ENCODE measurements at regions not wholly inside any gene's neighbourhood (a gene's known extent, or its start where the extent isn't known, plus 50 kb on each side); places are given as distances from the start of the nearest gene placed in this dataset.

DNA sequence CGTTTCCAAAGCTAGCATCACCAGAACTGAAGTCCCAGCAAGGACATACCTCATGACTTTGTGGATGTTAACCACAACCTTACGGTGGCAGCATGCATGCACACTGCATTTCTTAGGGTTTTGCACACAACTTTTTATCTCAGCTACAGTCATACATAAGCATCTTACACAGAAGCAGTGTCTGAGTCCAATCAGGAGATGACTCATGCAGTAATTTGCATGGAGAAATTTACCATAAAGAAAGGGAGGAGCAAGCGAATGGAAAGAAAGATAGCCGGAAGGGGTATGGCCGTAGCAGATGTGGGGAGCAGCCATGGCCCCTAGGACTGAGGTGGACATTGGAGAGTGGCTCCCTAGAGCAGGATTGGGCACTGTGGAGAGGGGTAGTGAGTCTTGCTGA lies 522.5 kb downstream of the GALR1 start:
- H3K4me2 ChIP-seq (ENCODE audit: insufficient read depth, low read length, poor library complexity, severe bottlenecking), result no peak overlapping the region
- no peak overlapping the region for H2AFZ ChIP-seq (ENCODE audit: low read length)
- no peak overlapping the region for H3K18ac ChIP-seq (ENCODE audit: low read length)
- peaks cover 0 to 3% of the 10 kb centered on the region in 2 donors for H3K9me3 ChIP-seq (replicated peaks in 1 of 2; ENCODE audit: control insufficient read depth in 2 of 2, insufficient read depth in 1 of 2, low read depth in 1 of 2, low read length in 2 of 2)
- H3K27me3 ChIP-seq (ENCODE audit: control insufficient read depth in 3 of 3, insufficient read depth in 3 of 3, low read depth in 1 of 3, low read length in 3 of 3), result no peaks in the 10 kb centered on the region
- H4K91ac ChIP-seq (ENCODE audit: low read depth, low read length, poor library complexity), result no peak overlapping the region
- H2AK5ac ChIP-seq (ENCODE audit: low read depth, low read length), result no peak overlapping the region
- H3K4ac ChIP-seq (ENCODE audit: low read length), result no peak overlapping the region
- WGBS, 2 donors (ENCODE audit: extremely low coverage in 2 of 2, insufficient read length in 2 of 2, insufficient replicate concordance in 1 of 2), result no CpG with 5 or more reads among the region's 5 CpGs
- no peak for DNase-seq (ENCODE audit: low spot score)
- H3K4me3 ChIP-seq (ENCODE audit: low read length in 2 of 2), result no peak overlapping the region
- no peak overlapping the region for H2BK12ac ChIP-seq (ENCODE audit: low read length)
- peaks cover 0 to 2% of the 10 kb centered on the region in 2 donors for H3K4me1 ChIP-seq (ENCODE audit: control insufficient read depth in 2 of 2, insufficient read depth in 1 of 2, low read depth in 1 of 2, low read length in 2 of 2)
- no peak overlapping the region for H4K8ac ChIP-seq (ENCODE audit: low read depth, low read length)
- H3K36me3 ChIP-seq (replicated peaks in 1 of 2; ENCODE audit: control insufficient read depth in 2 of 2, insufficient read depth in 2 of 2, low read length in 2 of 2), result peaks cover 0 to 3% of the 10 kb centered on the region in 2 donors
- no peak overlapping the region for H2BK15ac ChIP-seq (ENCODE audit: low read length)
- no peak overlapping the region for H2BK120ac ChIP-seq (ENCODE audit: low read depth, low read length)
- H2BK5ac ChIP-seq (ENCODE audit: low read length), result no peak overlapping the region
- H3K27ac ChIP-seq (replicated peaks; ENCODE audit: low read length), result no peak overlapping the region
- H3K9ac ChIP-seq (ENCODE audit: low read depth, low read length, poor library complexity), result no peak overlapping the region
- no peaks in the 10 kb centered on the region for H3K79me1 ChIP-seq (ENCODE audit: low read depth, low read length)
- no peak overlapping the region for H3K14ac ChIP-seq (ENCODE audit: low read length)
- no peak overlapping the region for H3K23ac ChIP-seq (ENCODE audit: low read depth, low read length, poor library complexity)

DNA sequence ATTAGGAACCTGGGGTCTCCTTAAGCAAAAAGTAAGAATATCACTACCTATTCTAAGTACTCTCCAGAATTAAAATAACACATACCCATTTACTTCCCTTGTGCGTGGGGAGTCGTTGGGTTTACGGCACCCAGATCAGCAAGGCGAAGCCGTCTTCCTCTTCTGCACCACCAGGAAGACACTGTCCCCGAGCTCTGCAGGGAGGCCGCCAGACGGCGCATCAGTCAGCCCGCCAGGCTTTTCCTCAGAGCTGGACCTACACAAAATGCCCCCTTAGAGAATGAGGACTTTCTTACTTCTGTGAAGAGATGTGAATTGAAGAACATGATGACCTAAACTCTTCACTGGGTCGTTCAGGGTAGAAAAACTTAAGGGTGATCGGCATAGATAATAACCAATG lies 526.5 kb downstream of the GALR1 start:
- no peak overlapping the region for H2BK15ac ChIP-seq (ENCODE audit: low read length)
- no peaks in the 10 kb centered on the region for H3K9me3 ChIP-seq (replicated peaks in 1 of 2; ENCODE audit: control insufficient read depth in 2 of 2, insufficient read depth in 1 of 2, low read depth in 1 of 2, low read length in 2 of 2)
- H3K23ac ChIP-seq (ENCODE audit: low read depth, low read length, poor library complexity), result no peak overlapping the region
- no peak overlapping the region for H2BK5ac ChIP-seq (ENCODE audit: low read length)
- no peak overlapping the region for H4K91ac ChIP-seq (ENCODE audit: low read depth, low read length, poor library complexity)
- H3K14ac ChIP-seq (ENCODE audit: low read length), result no peak overlapping the region
- no peak overlapping the region for H3K4me3 ChIP-seq (ENCODE audit: low read length in 2 of 2)
- H3K36me3 ChIP-seq (replicated peaks in 1 of 2; ENCODE audit: control insufficient read depth in 2 of 2, insufficient read depth in 2 of 2, low read length in 2 of 2), result no peaks in the 10 kb centered on the region
- DNase-seq (ENCODE audit: low spot score), result no peak
- H3K27ac ChIP-seq (replicated peaks; ENCODE audit: low read length), result no peak overlapping the region
- no peaks in the 10 kb centered on the region for H3K4me1 ChIP-seq (ENCODE audit: control insufficient read depth in 2 of 2, insufficient read depth in 1 of 2, low read depth in 1 of 2, low read length in 2 of 2)
- H4K8ac ChIP-seq (ENCODE audit: low read depth, low read length), result no peak overlapping the region
- no peaks in the 10 kb centered on the region for H3K79me1 ChIP-seq (ENCODE audit: low read depth, low read length)
- no peak overlapping the region for H2BK12ac ChIP-seq (ENCODE audit: low read length)
- H3K4me2 ChIP-seq (ENCODE audit: insufficient read depth, low read length, poor library complexity, severe bottlenecking), result no peak overlapping the region
- no peak overlapping the region for H2BK120ac ChIP-seq (ENCODE audit: low read depth, low read length)
- no peaks in the 10 kb centered on the region for H3K27me3 ChIP-seq (ENCODE audit: control insufficient read depth in 3 of 3, insufficient read depth in 3 of 3, low read depth in 1 of 3, low read length in 3 of 3)
- no peak overlapping the region for H3K9ac ChIP-seq (ENCODE audit: low read depth, low read length, poor library complexity)
- no peak overlapping the region for H3K4ac ChIP-seq (ENCODE audit: low read length)
- WGBS, 2 donors (ENCODE audit: extremely low coverage in 2 of 2, insufficient read length in 2 of 2, insufficient replicate concordance in 1 of 2), result no CpG with 5 or more reads among the region's 12 CpGs
- no peak overlapping the region for H3K18ac ChIP-seq (ENCODE audit: low read length)
- H2AFZ ChIP-seq (ENCODE audit: low read length), result no peak overlapping the region
- H2AK5ac ChIP-seq (ENCODE audit: low read depth, low read length), result no peak overlapping the region

DNA sequence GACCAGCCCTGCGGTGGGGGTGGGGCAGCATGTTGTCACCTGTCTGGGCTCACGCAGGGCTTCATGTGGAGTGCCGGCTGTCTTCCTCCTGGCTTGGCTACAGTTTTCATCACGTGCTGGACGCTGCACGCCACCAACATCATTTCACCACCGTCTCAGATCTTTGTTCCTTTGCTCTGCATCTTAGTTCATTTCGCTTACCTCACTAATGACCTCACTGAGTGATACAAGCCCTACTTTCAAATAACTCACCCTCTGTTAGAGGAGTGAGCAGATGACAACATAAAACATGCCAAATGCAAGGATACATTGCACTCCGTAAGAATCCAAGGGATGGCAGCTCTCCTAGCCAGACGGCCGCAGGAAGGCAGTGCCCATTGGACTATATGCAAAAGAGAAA lies 527.5 kb downstream of the GALR1 start:
- WGBS, 2 donors (ENCODE audit: extremely low coverage in 2 of 2, insufficient read length in 2 of 2, insufficient replicate concordance in 1 of 2), result no CpG with 5 or more reads among the region's 11 CpGs
- H3K9ac ChIP-seq (ENCODE audit: low read depth, low read length, poor library complexity), result no peak overlapping the region
- H2AFZ ChIP-seq (ENCODE audit: low read length), result no peak overlapping the region

DNA sequence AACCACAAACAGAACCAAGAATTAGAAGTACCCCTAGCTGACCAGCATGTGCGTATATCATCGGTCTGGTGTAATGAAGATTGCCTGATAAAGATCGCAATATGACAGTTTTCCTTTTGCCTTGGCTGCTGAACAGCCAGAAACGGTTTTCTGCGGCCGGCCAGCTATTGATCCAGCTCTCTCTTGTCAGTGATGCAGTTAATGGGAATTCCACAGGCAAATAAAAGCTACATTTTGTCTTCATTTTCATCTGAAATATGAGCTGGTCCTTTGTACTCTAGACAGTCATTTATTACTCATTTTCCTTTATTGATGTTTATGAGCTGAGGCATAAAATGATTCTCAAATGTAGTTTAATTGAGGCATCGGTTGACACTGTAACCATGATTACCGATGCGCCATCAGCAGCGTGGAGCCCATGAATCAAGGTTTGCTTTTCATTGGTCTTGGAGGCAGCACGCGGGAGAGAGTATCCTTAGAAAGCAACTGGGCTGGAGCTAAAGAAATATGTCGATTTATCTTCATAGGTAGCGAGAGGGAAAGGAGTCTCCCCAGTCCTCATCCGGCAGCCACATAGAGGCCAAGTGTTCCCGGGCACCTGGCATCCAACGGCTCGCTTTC lies 535.2 kb downstream of the GALR1 start:
- H3K27me3 ChIP-seq (ENCODE audit: control insufficient read depth in 3 of 3, insufficient read depth in 3 of 3, low read depth in 1 of 3, low read length in 3 of 3), result no peaks in the 10 kb centered on the region
- no peak overlapping the region for H3K4me3 ChIP-seq (ENCODE audit: low read length in 2 of 2)
- no peak overlapping the region for H2AK5ac ChIP-seq (ENCODE audit: low read depth, low read length)
- no peak overlapping the region for H3K18ac ChIP-seq (ENCODE audit: low read length)
- no peak overlapping the region for H3K4me2 ChIP-seq (ENCODE audit: insufficient read depth, low read length, poor library complexity, severe bottlenecking)
- H2BK5ac ChIP-seq (ENCODE audit: low read length), result no peak overlapping the region
- H3K9ac ChIP-seq (ENCODE audit: low read depth, low read length, poor library complexity), result no peak overlapping the region
- no peak overlapping the region for H2AFZ ChIP-seq (ENCODE audit: low read length)
- no peak overlapping the region for H3K27ac ChIP-seq (replicated peaks; ENCODE audit: low read length)
- no peak overlapping the region for H3K4ac ChIP-seq (ENCODE audit: low read length)
- no peaks in the 10 kb centered on the region for H3K79me1 ChIP-seq (ENCODE audit: low read depth, low read length)
- no peak overlapping the region for H4K8ac ChIP-seq (ENCODE audit: low read depth, low read length)
- no peak overlapping the region for H2BK120ac ChIP-seq (ENCODE audit: low read depth, low read length)
- no peak overlapping the region for H2BK15ac ChIP-seq (ENCODE audit: low read length)
- no peak overlapping the region for H3K14ac ChIP-seq (ENCODE audit: low read length)
- DNase-seq (ENCODE audit: low spot score), result no peak
- no CpG with 5 or more reads among the region's 18 CpGs for WGBS, 2 donors (ENCODE audit: extremely low coverage in 2 of 2, insufficient read length in 2 of 2, insufficient replicate concordance in 1 of 2)
- H3K23ac ChIP-seq (ENCODE audit: low read depth, low read length, poor library complexity), result no peak overlapping the region
- no peak overlapping the region for H2BK12ac ChIP-seq (ENCODE audit: low read length)
- H3K9me3 ChIP-seq (replicated peaks in 1 of 2; ENCODE audit: control insufficient read depth in 2 of 2, insufficient read depth in 1 of 2, low read depth in 1 of 2, low read length in 2 of 2), result no peaks in the 10 kb centered on the region
- no peak overlapping the region for H4K91ac ChIP-seq (ENCODE audit: low read depth, low read length, poor library complexity)
- peaks cover 0 to 7% of the 10 kb centered on the region in 2 donors for H3K4me1 ChIP-seq (ENCODE audit: control insufficient read depth in 2 of 2, insufficient read depth in 1 of 2, low read depth in 1 of 2, low read length in 2 of 2)
- H3K36me3 ChIP-seq (replicated peaks in 1 of 2; ENCODE audit: control insufficient read depth in 2 of 2, insufficient read depth in 2 of 2, low read length in 2 of 2), result no peaks in the 10 kb centered on the region

More for the DNA sequence above, 527.5 kb downstream of the GALR1 start:
- H3K9me3 ChIP-seq (replicated peaks in 1 of 2; ENCODE audit: control insufficient read depth in 2 of 2, insufficient read depth in 1 of 2, low read depth in 1 of 2, low read length in 2 of 2), result no peaks in the 10 kb centered on the region
- no peak overlapping the region for H2BK120ac ChIP-seq (ENCODE audit: low read depth, low read length)
- no peak overlapping the region for H3K4me3 ChIP-seq (ENCODE audit: low read length in 2 of 2)
- H3K4me1 ChIP-seq (ENCODE audit: control insufficient read depth in 2 of 2, insufficient read depth in 1 of 2, low read depth in 1 of 2, low read length in 2 of 2), result no peaks in the 10 kb centered on the region
- no peak overlapping the region for H2AK5ac ChIP-seq (ENCODE audit: low read depth, low read length)
- H3K36me3 ChIP-seq (replicated peaks in 1 of 2; ENCODE audit: control insufficient read depth in 2 of 2, insufficient read depth in 2 of 2, low read length in 2 of 2), result no peaks in the 10 kb centered on the region
- no peak overlapping the region for H3K23ac ChIP-seq (ENCODE audit: low read depth, low read length, poor library complexity)
- H3K14ac ChIP-seq (ENCODE audit: low read length), result no peak overlapping the region
- no peak overlapping the region for H2BK15ac ChIP-seq (ENCODE audit: low read length)
- no peak overlapping the region for H4K8ac ChIP-seq (ENCODE audit: low read depth, low read length)
- H2BK5ac ChIP-seq (ENCODE audit: low read length), result no peak overlapping the region
- H3K27ac ChIP-seq (replicated peaks; ENCODE audit: low read length), result no peak overlapping the region
- H3K18ac ChIP-seq (ENCODE audit: low read length), result no peak overlapping the region
- H4K91ac ChIP-seq (ENCODE audit: low read depth, low read length, poor library complexity), result no peak overlapping the region
- no peak for DNase-seq (ENCODE audit: low spot score)
- H3K79me1 ChIP-seq (ENCODE audit: low read depth, low read length), result no peaks in the 10 kb centered on the region
- H2BK12ac ChIP-seq (ENCODE audit: low read length), result no peak overlapping the region
- no peak overlapping the region for H3K4me2 ChIP-seq (ENCODE audit: insufficient read depth, low read length, poor library complexity, severe bottlenecking)
- no peak overlapping the region for H3K4ac ChIP-seq (ENCODE audit: low read length)
- H3K27me3 ChIP-seq (ENCODE audit: control insufficient read depth in 3 of 3, insufficient read depth in 3 of 3, low read depth in 1 of 3, low read length in 3 of 3), result no peaks in the 10 kb centered on the region

All from neuronal stem cell (in vitro differentiated cells).